ENCODE measurements at regions not wholly inside any gene's neighbourhood (a gene's known extent, or its start where the extent isn't known, plus 50 kb on each side); places are given as distances from the start of the nearest gene placed in this dataset.

DNA sequence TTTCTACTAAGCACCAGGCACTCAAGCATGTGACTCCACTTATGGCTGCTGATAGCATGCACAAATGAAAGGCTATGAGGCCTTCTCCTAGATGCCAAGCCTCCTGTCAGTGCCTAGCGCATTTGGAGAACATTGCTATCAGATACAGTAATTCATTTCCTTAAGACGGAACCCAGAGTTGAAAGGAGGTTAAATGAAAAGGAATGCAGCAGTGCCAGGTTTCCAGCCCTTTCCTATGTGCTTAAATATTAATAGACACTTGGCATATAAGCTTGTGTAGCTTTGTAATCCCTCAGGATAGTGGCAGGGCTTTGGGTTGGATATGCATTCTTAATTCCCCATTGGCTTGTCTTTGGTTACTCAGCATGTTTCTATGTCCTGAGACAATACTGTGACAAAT lies 140.1 kb upstream of the FRY start:
- TF ChIP-seq CTCF (conservative IDR thresholded peaks at IDR 0.05; ENCODE audit: low read depth in 2 of 2) (no peak), ZNF114 (CRISPR knock-in tag; IDR thresholded peaks at IDR 0.05) (no peak), JUNB (IDR thresholded peaks at IDR 0.05; ENCODE audit: unreplicated experiment) (no peak), EZH2 (IDR thresholded peaks at IDR 0.05; ENCODE audit: low read depth, unreplicated experiment) (no peak), POLR2AphosphoS5 (IDR thresholded peaks at IDR 0.05; ENCODE audit: low read depth) (no peak), EZH2phosphoT487 (IDR thresholded peaks at IDR 0.05; ENCODE audit: unreplicated experiment) (no peak), ZNF331 (CRISPR knock-in tag; IDR thresholded peaks at IDR 0.05; ENCODE audit: low read depth) (no peak), CREB1 (CRISPR knock-in tag; IDR thresholded peaks at IDR 0.05; ENCODE audit: low read depth) (no peak), ETS1 (IDR thresholded peaks at IDR 0.05) (no peak), STAT1 (IDR thresholded peaks at IDR 0.05; ENCODE audit: unreplicated experiment) (no peak)
- TF ChIP-seq, protein P1, sequence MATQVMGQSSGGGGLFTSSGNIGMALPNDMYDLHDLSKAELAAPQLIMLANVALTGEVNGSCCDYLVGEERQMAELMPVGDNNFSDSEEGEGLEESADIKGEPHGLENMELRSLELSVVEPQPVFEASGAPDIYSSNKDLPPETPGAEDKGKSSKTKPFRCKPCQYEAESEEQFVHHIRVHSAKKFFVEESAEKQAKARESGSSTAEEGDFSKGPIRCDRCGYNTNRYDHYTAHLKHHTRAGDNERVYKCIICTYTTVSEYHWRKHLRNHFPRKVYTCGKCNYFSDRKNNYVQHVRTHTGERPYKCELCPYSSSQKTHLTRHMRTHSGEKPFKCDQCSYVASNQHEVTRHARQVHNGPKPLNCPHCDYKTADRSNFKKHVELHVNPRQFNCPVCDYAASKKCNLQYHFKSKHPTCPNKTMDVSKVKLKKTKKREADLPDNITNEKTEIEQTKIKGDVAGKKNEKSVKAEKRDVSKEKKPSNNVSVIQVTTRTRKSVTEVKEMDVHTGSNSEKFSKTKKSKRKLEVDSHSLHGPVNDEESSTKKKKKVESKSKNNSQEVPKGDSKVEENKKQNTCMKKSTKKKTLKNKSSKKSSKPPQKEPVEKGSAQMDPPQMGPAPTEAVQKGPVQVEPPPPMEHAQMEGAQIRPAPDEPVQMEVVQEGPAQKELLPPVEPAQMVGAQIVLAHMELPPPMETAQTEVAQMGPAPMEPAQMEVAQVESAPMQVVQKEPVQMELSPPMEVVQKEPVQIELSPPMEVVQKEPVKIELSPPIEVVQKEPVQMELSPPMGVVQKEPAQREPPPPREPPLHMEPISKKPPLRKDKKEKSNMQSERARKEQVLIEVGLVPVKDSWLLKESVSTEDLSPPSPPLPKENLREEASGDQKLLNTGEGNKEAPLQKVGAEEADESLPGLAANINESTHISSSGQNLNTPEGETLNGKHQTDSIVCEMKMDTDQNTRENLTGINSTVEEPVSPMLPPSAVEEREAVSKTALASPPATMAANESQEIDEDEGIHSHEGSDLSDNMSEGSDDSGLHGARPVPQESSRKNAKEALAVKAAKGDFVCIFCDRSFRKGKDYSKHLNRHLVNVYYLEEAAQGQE (IDR thresholded peaks at IDR 0.05; ENCODE audit: unreplicated experiment): no peak

All from GM23338 (cell line).